Peyer's patch (tissue), 4 donors: ENCODE measurements at regions not wholly inside any gene's neighbourhood (a gene's known extent, or its start where the extent isn't known, plus 50 kb on each side); places are given as distances from the start of the nearest gene placed in this dataset.

ENCODE experiments used
- CTCF ChIP-seq, 6 experiments: fragments of 450-650 bp in 4 of 6; fragments of 200-600 bp in 2 of 6; sonication (generic) in 1 of 6; IDR thresholded peaks; one replicate each; pipeline ENCODE4 v1.5.1; 2017 to 2019; ENCODE audit warnings: antibody characterized with exemption in 6 of 6, mild to moderate bottlenecking in 3 of 6, moderate library complexity in 1 of 6
- POLR2A ChIP-seq, 2 donors: fragments of 450-650 bp; IDR thresholded peaks; one replicate each; pipeline ENCODE4 v1.5.1; 2017; ENCODE audit warnings: antibody characterized with exemption in 2 of 2, mild to moderate bottlenecking in 2 of 2, moderate library complexity in 2 of 2

DNA sequence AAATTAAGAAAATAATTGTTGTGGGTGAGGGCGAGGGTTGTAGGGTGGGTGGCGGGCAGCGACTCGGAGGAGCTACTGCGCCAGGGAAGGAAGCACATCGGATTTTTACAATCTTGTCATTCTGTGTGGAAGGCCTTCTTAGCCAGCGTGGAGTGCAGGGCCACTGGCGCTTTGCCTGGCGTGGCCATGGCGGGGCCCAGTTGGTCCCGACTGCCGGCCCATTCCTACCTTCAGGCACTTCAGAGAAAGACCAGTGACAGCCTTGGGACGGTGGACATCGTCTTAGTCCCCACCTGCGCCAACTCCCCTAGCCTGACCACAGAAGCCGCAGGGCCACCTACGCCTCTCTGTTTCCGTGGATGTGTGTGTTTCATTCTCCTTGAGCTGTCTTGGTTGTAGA lies 136.9 kb upstream of the NEGR1 start:
- TF ChIP-seq CTCF (IDR thresholded peaks at IDR 0.05) (no peak), POLR2A (IDR thresholded peaks at IDR 0.05) (no peak)
